ENCODE measurements at regions not wholly inside any gene's neighbourhood (a gene's known extent, or its start where the extent isn't known, plus 50 kb on each side); places are given as distances from the start of the nearest gene placed in this dataset.

DNA sequence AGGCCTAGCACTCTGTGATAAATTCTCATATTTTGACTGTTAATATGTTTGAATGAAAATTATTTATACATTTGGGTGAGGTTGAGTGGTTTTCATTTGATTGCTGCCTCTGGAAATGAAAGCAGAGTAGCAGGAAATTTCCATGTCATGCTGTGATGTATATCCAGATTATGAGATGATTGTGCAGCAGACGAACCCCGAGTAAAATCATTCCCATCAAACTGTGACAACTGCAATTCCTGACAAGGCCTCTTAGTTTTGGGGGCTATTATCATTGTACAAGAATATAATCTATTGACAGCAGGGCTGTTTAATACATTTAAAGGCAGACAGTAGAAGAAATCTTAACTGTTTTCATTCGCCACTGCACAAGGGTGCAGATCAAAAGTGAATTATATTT is 134.8 kb downstream of the ATG4C start:
- peaks cover 0 to 3% (median 0%) of the 10 kb centered on the region in 7 donors for H3K9me3 Mint-ChIP-seq
- no peak for DNase-seq
- Histone ChIP-seq H3K36me3 (replicated peaks in 1 of 2; ENCODE audit: control insufficient read depth in 1 of 2, insufficient read depth in 2 of 2, low read length in 2 of 2) (no peaks in the 10 kb centered on the region), H2AFZ (ENCODE audit: insufficient read depth, low read depth, low read length, poor library complexity, severe bottlenecking) (no peak overlapping the region), H3K27ac (ENCODE audit: low read depth in 1 of 2, low read length in 2 of 2) (no peak overlapping the region), H4K20me1 (ENCODE audit: insufficient read depth, low read length) (no peaks in the 10 kb centered on the region), H3K4me3 (replicated peaks in 1 of 3; ENCODE audit: low read depth in 2 of 3, low read length in 3 of 3) (no peak overlapping the region), H3K9me3 (replicated peaks in 1 of 2; ENCODE audit: control insufficient read depth in 1 of 2, insufficient read depth in 1 of 2, low read length in 2 of 2) (no peaks in the 10 kb centered on the region), H3K4me1 (ENCODE audit: control insufficient read depth in 1 of 2, insufficient read depth in 2 of 2, low read length in 2 of 2) (no peaks in the 10 kb centered on the region), H3K79me2 (ENCODE audit: insufficient read depth, low read length) (no peaks in the 10 kb centered on the region), H3K9ac (ENCODE audit: insufficient read depth, low read length, poor library complexity, severe bottlenecking) (no peak overlapping the region), H3K27me3 (ENCODE audit: control insufficient read depth in 2 of 2, insufficient read depth in 2 of 2, low read length in 2 of 2) (no peaks in the 10 kb centered on the region), H3K4me2 (replicated peaks; ENCODE audit: extremely low read depth, low read length, poor library complexity, severe bottlenecking) (no peak overlapping the region)
- H3K36me3 Mint-ChIP-seq, result no peaks in the 10 kb centered on the region
- H3K27ac Mint-ChIP-seq, result no peak overlapping the region
- peaks cover 2 to 13% (median 3%) of the 10 kb centered on the region in 3 donors for H3K27me3 Mint-ChIP-seq (ENCODE audit: low read depth in 3 of 3)
- H3K4me1 Mint-ChIP-seq, result no peaks in the 10 kb centered on the region
- WGBS (ENCODE audit: insufficient coverage), result no CpG with 5 or more reads among the region's 3 CpGs
- intact Hi-C loops (cut with micrococcal nuclease), result no loop called here
- TF ChIP-seq, protein P1, sequence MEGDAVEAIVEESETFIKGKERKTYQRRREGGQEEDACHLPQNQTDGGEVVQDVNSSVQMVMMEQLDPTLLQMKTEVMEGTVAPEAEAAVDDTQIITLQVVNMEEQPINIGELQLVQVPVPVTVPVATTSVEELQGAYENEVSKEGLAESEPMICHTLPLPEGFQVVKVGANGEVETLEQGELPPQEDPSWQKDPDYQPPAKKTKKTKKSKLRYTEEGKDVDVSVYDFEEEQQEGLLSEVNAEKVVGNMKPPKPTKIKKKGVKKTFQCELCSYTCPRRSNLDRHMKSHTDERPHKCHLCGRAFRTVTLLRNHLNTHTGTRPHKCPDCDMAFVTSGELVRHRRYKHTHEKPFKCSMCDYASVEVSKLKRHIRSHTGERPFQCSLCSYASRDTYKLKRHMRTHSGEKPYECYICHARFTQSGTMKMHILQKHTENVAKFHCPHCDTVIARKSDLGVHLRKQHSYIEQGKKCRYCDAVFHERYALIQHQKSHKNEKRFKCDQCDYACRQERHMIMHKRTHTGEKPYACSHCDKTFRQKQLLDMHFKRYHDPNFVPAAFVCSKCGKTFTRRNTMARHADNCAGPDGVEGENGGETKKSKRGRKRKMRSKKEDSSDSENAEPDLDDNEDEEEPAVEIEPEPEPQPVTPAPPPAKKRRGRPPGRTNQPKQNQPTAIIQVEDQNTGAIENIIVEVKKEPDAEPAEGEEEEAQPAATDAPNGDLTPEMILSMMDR (IDR thresholded peaks at IDR 0.05), result no peak
- H3K4me3 Mint-ChIP-seq, result no peak overlapping the region

DNA sequence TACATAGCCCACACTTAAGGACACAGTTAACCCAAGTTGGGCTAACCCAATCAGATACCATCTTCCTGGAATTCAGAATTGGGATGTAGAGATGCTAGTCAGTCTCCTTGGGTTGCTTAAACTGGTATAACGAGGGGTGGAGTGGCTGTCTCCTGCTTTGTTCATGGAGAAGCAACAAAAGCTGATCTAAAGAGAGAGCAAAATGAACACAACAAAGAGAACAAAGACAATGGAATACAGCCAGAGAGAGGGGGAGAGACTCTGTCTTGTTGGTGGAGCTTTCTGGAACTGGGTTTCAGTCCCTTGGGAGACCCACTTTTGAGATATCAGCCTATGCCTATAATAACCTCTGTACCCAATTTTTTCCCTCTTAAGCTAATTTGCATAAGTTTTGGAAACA is 138.1 kb downstream of the ATG4C start:
- TF ChIP-seq, protein P1 (IDR thresholded peaks at IDR 0.05), result no peak
- Histone ChIP-seq H3K36me3 (replicated peaks in 1 of 2; ENCODE audit: control insufficient read depth in 1 of 2, insufficient read depth in 2 of 2, low read length in 2 of 2) (no peaks in the 10 kb centered on the region), H3K4me3 (replicated peaks in 1 of 3; ENCODE audit: low read depth in 2 of 3, low read length in 3 of 3) (no peak overlapping the region), H3K4me1 (ENCODE audit: control insufficient read depth in 1 of 2, insufficient read depth in 2 of 2, low read length in 2 of 2) (no peaks in the 10 kb centered on the region), H3K27ac (ENCODE audit: low read depth in 1 of 2, low read length in 2 of 2) (no peak overlapping the region), H4K20me1 (ENCODE audit: insufficient read depth, low read length) (no peaks in the 10 kb centered on the region), H3K4me2 (replicated peaks; ENCODE audit: extremely low read depth, low read length, poor library complexity, severe bottlenecking) (no peak overlapping the region), H3K27me3 (ENCODE audit: control insufficient read depth in 2 of 2, insufficient read depth in 2 of 2, low read length in 2 of 2) (no peaks in the 10 kb centered on the region), H3K79me2 (ENCODE audit: insufficient read depth, low read length) (no peaks in the 10 kb centered on the region), H3K9ac (ENCODE audit: insufficient read depth, low read length, poor library complexity, severe bottlenecking) (no peak overlapping the region), H2AFZ (ENCODE audit: insufficient read depth, low read depth, low read length, poor library complexity, severe bottlenecking) (no peak overlapping the region), H3K9me3 (replicated peaks in 1 of 2; ENCODE audit: control insufficient read depth in 1 of 2, insufficient read depth in 1 of 2, low read length in 2 of 2) (no peaks in the 10 kb centered on the region)
- peaks cover 0 to 6% (median 2%) of the 10 kb centered on the region in 3 donors for H3K27me3 Mint-ChIP-seq (ENCODE audit: low read depth in 3 of 3)
- no peak overlapping the region for H3K27ac Mint-ChIP-seq
- no peak for DNase-seq
- WGBS (ENCODE audit: insufficient coverage), result no CpG with 5 or more reads among the region's 1 CpG
- intact Hi-C loops (cut with micrococcal nuclease), result no loop called here
- no peak overlapping the region for H3K4me3 Mint-ChIP-seq
- H3K9me3 Mint-ChIP-seq, result peaks cover 0 to 3% (median 0%) of the 10 kb centered on the region in 7 donors
- H3K4me1 Mint-ChIP-seq, result no peaks in the 10 kb centered on the region
- no peaks in the 10 kb centered on the region for H3K36me3 Mint-ChIP-seq

Measured in CD14-positive monocyte (primary cell).